ENCODE measurements at regions not wholly inside any gene's neighbourhood (a gene's known extent, or its start where the extent isn't known, plus 50 kb on each side); places are given as distances from the start of the nearest gene placed in this dataset.

DNA sequence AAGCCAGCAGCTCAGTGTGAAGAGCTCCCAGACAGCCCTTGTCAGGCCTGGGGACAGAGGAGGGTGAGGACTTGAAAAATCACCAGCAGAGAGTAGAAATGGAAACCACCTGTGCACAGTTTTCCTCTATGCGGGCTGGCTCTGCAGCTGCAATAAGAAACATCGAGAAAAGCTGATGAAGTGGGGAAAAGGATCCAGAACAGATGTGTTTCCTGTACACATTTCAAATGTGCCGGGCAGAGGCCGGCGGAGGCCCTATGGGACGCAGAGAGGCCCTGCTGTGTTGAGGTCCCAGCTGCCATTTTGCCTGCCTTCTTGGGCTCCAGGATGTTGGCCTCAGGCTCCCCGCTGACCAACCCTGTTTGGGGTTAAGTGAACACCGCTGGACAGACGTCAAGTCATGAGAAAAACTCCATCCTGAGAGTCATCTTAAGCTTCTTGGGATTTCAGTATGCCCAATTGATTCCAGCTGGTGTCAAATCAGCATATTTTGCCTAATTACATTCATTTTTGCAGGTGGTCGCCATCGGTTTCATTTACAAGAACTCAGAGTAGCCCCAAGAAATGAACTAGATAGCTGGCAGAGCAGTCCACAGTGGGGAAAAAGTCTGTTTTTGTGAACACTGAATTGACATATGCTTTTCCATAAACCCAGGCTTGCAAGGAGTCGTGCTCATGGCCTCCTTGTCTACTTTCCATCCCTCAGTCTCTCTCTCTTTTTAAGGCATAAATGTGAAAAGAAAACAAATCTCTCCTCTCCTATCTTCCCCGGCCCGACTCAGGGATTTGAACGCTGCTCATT is 150.4 kb upstream of the PHACTR3 start:
- no peak for DNase-seq (ENCODE audit: low spot score)
- no peak for ATAC-seq
- intact Hi-C loops (cut with DNase I): no loop called here

DNA sequence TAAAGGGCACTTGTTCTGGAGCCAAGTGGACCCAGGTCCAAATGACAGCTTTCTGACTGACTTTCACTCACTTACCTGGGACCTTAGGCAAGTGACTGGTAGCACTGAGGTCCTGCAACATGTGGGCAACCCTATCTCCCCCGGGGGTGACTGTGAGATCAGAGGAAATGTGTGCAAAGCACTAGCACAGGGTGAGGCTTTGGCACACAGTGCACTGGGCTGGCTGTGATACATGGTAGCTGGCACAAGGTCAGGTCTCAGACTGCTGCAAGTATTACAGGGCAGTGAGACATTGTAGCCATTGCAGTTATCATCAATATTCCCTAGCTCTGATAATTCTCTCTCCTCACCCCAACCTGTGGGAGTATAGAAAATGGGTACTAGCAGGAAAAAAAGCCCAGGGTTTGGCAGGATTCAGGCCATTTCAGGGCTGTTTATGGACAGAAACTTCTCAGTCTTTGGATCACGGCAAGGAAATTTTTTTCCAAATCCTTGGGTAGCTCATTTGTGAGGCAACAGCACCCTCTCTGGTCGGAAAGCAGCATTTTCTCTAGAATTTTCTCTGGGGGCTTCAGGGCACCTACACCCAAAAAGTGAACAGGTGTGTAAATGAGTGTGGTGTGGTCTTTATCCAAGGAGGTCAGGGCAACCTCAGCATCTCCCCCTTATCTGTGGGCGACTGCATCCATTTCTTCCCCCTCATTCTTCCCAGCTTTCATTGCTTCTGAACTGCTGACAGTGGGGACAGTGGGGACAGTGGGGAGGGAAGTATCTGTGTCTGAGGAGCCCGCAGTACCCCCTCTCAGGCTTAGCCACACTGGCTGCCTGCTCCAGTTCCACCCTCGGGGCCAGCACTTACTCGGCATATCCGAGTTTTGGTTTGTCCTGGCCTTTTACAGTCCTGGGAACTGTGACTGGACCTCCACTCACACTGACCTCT is 148.7 kb upstream of the PHACTR3 start:
- DNase-seq (ENCODE audit: low spot score) (no peak), ATAC-seq (peak; percentile 74)
- intact Hi-C loops (cut with DNase I): loop anchor here (5.0 kb wide), 1 partner anchor 1473 kb away; no protein-coding TSS in a partner anchor

GRCh38 chr20:59456342-59457279 is 147.7 kb upstream of the PHACTR3 start:
- DNase-seq (ENCODE audit: low spot score): no peak
- no peak for ATAC-seq

DNA sequence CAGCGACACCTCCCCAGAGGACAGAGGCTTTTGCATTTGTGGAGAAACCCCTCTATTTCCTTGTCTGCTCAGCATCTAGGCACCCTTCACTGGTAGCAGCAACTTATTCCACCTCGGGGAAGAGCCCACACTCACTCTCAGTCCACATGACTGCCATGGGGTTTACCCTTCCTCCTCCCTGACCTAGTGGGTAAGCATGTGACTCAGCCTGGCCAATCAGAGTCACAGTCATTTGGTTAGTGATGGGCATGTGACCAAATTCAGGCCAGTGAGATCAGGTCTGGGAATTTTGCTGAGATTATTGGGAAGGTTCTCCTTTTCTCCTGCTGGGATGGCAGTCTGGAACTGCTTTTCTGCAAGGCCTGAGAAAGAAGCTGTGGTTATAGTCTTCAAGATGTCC is 145.7 kb upstream of the PHACTR3 start:
- ATAC-seq: no peak
- intact Hi-C loops (cut with DNase I): loop anchor here (5.0 kb wide), 1 partner anchor 1476 kb away; no protein-coding TSS in a partner anchor
- no peak for DNase-seq (ENCODE audit: low spot score)

More at GRCh38 chr20:59456342-59457279, 147.7 kb upstream of the PHACTR3 start:
- intact Hi-C loops (cut with DNase I): loop anchor here (5.0 kb wide), 1 partner anchor 1474 kb away; no protein-coding TSS in a partner anchor

DNA sequence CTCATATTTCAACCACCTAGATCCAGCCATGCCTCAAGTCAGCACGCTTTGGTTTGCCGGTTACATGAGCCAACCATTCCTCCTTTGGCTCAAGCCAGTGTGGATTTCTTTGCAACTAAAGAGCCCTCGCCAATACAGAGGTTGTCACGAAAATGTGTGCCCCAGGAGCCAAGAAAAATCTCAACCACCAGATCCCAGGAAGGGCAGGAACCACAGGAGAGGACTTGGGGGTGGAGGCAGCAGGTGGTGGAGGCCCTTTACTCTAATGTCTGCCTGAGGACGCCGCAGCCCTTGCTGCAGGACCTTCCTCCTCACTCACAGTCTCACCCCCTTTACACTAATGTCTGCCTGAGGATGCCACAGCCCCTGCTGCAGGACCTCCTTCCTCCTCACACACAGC is 144.8 kb upstream of the PHACTR3 start:
- DNase-seq (ENCODE audit: low spot score) (no peak), ATAC-seq (no peak)
- intact Hi-C loops (cut with DNase I): loop anchor here (5.0 kb wide), 1 partner anchor 1477 kb away; no protein-coding TSS in a partner anchor

- DNase-seq (ENCODE audit: low spot score) (no peak), ATAC-seq (no peak)
- intact Hi-C loops (cut with DNase I): no loop called here
Observed at GRCh38 chr20:59460352-59460751, 144.0 kb upstream of the PHACTR3 start.

GRCh38 chr20:59461526-59461925 is 142.8 kb upstream of the PHACTR3 start:
- intact Hi-C loops (cut with DNase I): no loop called here
- DNase-seq (ENCODE audit: low spot score) (no peak), ATAC-seq (no peak)

- intact Hi-C loops (cut with DNase I): no loop called here
- ATAC-seq (no peak), DNase-seq (ENCODE audit: low spot score) (no peak)
Observed at GRCh38 chr20:59462249-59462648, 142.1 kb upstream of the PHACTR3 start.

DNA sequence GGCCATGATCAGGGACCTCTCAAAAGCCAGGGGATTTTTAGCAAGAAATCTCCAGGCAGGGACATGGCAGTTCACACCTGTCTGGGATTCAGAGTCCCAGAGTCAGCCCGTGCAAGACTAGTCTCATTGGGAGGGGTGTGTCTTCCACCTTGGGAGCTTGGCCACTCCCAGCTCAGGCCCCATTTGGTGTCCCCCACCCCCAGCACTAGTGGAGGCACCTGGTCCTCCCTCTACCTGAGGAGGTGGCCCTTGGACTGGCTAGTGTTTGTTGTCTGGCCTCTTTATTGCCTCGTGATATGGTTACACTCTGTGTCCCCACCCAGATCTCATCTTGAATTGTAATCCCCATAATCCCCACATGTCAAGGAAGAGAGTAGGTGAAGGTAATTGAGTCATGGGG is 140.8 kb upstream of the PHACTR3 start:
- intact Hi-C loops (cut with DNase I): no loop called here
- DNase-seq (ENCODE audit: low spot score) (no peak), ATAC-seq (no peak)

DNA sequence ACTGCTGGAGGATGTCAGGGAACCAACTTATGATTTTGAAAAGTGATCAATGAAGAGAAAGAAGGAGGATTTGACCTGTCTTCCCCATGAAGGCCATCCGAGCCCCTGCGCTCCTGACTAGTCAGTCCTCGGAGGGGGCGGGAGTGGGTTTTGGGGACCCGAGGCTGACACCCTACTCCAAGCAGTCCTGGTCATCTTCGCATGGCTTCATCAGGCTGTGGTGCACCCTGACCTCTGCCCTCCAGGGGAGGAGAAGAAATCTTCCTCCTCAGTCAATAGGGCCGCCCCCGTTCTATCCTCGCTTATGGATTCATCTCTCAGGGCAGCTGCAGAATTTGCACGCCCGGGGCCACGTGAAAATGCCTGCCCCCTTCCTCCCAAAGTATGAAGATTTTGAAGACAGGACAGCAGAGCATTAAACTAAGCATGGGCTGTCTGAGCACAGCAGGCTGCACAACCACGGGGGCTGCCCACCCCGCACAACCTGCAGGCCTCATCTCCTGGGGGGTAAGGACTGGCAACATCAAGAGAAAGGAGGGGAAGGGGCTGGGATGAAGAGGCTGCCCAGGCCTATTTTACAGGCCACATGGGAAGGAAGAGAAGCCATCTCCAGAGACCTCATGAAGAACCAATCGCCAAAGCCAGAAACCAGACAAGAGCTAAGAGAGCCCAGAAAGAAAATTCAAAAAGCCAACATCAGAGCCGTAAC is 138.1 kb upstream of the PHACTR3 start:
- ATAC-seq (no peak), DNase-seq (ENCODE audit: low spot score) (no peak)
- intact Hi-C loops (cut with DNase I): no loop called here

DNA sequence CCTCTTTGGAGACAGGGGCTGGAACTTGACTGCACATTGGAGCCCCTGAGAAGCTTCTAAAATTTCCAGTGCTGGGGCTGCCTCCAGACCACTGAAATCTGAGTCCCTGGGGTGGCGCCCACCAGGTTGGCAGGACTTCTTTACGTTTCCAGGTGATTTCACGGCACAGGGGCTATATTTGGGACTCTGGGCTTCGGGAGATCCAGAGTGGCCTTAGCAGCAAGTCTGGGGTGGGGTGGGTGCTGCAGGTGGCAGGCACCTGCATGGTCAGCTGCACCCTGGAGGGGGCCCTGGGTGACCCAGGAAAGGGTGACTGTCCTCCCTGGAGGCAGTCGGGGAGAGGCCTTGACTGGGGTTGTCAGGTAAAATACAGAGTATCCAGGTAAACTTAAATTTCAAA is 135.5 kb upstream of the PHACTR3 start:
- intact Hi-C loops (cut with DNase I): no loop called here
- ATAC-seq: no peak
- DNase-seq (ENCODE audit: low spot score): no peak

GRCh38 chr20:59469267-59470252 is 134.8 kb upstream of the PHACTR3 start:
- intact Hi-C loops (cut with DNase I): no loop called here
- ATAC-seq: no peak
- no peak for DNase-seq (ENCODE audit: low spot score)

DNA sequence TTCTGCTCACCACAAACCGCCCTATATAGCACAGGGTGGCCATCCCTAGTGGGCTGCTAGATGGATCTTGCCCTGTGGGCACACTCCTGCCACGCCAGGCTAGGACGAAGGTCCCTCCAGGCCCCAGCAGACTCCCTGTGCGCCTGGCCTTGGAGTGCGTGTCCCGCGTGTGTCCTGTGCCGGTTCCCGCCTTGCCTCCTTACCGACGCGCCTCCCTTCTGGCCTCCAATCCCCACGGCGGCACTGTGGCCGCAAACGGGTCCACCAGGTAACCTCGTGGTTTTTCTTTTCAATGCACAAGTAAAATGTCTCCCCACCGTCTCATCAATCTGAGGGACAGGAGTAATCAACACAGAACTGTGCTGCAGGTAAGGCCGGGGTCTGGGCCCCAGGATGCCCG is 133.8 kb upstream of the PHACTR3 start:
- intact Hi-C loops (cut with DNase I): no loop called here
- no peak for DNase-seq (ENCODE audit: low spot score)
- ATAC-seq: no peak

DNA sequence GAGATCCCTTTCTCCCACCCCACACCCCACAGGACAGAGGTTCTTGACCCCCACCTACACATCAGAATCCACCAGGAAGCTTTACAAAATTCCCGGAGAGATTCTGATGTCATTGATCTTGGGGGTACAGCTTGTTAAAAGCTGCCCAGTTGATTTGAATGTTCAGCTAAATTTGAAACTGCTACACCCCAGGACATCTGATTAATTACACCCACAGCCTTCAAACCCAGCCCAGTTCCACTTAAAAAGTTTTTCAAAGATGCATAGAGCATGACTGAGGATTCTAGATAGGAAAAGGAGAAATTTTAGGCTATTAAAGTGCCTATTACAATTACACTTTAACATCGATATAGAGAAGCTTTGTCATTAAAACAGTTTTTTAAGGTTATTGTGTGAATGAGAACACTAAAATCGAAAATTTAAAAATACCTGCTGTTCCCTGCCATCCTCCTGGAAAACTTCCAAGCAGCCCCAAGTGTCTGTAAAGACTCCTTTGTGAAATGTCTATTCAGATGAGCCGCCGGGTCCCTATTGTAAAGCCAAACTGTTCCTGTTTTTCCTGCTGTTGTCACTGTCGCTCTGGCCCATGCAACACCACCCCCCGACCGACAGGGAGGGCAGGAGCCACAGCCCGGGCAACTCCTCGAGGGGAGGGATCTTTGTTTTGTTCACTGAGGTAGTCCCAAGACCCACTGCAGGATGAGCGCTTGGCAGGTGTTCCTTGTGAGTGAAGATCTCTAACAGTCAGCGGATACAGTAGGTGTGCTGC is 132.5 kb upstream of the PHACTR3 start:
- no peak for ATAC-seq
- intact Hi-C loops (cut with DNase I): no loop called here
- no peak for DNase-seq (ENCODE audit: low spot score)

DNA sequence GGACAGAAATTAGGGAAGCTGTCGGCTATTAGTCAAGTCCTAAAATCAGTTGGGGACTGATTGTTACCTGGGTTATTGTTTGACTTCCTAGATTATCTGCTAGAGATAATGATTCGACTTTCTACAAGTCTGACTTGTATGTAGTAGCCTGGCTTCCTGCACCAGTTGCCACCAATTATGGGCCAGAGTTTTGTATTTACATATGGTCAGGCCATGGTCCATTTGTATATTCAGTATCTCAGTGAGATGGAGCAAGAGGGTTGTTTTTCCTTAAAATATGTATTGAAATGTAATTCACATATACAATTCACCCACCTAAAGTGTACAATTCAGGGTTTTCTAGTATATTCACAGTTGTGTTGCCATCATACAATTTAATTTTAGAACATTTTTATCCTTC is 130.6 kb upstream of the PHACTR3 start:
- intact Hi-C loops (cut with DNase I): no loop called here
- DNase-seq (ENCODE audit: low spot score): no peak
- no peak for ATAC-seq

- no peak for ATAC-seq
- DNase-seq (ENCODE audit: low spot score): no peak
- intact Hi-C loops (cut with DNase I): no loop called here
Observed at GRCh38 chr20:59481067-59481466, 123.3 kb upstream of the PHACTR3 start.
